ENCODE measurements at regions not wholly inside any gene's neighbourhood (a gene's known extent, or its start where the extent isn't known, plus 50 kb on each side); places are given as distances from the start of the nearest gene placed in this dataset.

- TF ChIP-seq, protein P1, sequence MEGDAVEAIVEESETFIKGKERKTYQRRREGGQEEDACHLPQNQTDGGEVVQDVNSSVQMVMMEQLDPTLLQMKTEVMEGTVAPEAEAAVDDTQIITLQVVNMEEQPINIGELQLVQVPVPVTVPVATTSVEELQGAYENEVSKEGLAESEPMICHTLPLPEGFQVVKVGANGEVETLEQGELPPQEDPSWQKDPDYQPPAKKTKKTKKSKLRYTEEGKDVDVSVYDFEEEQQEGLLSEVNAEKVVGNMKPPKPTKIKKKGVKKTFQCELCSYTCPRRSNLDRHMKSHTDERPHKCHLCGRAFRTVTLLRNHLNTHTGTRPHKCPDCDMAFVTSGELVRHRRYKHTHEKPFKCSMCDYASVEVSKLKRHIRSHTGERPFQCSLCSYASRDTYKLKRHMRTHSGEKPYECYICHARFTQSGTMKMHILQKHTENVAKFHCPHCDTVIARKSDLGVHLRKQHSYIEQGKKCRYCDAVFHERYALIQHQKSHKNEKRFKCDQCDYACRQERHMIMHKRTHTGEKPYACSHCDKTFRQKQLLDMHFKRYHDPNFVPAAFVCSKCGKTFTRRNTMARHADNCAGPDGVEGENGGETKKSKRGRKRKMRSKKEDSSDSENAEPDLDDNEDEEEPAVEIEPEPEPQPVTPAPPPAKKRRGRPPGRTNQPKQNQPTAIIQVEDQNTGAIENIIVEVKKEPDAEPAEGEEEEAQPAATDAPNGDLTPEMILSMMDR (IDR thresholded peaks at IDR 0.05), result no peak
- TF ChIP-seq EP300 (IDR thresholded peaks at IDR 0.05), result no peak
Measured at GRCh38 chr17:13171790-13172189, 154.0 kb upstream of the ELAC2 start.
